ENCODE measurements at regions not wholly inside any gene's neighbourhood (a gene's known extent, or its start where the extent isn't known, plus 50 kb on each side); places are given as distances from the start of the nearest gene placed in this dataset.
A peak's percentile ranks its signal among the peaks of the same experiment; 100 is the strongest.
"Not testable (repeated sequence)": the region's sequence is repeated elsewhere in the genome, so short reads cannot be mapped to it uniquely, and the experiment has no call there.

GRCh38 chr21:16224756-16225155, 495.0 kb downstream of the USP25 start:
- DNase-seq (ENCODE audit: low read depth): not testable (repeated sequence)

- DNase-seq (ENCODE audit: low read depth): no peak
Observed at GRCh38 chr21:16239659-16240265, 510.0 kb downstream of the USP25 start.

GRCh38 chr21:16241016-16241415, 511.2 kb downstream of the USP25 start:
- DNase-seq (ENCODE audit: low read depth): peak; percentile 4

- DNase-seq (ENCODE audit: low read depth): no peak
Observed at GRCh38 chr21:16241479-16241963, 511.7 kb downstream of the USP25 start.

- no peak for DNase-seq (ENCODE audit: low read depth)
Observed at GRCh38 chr21:16243396-16243795, 513.6 kb downstream of the USP25 start.

- no peak for DNase-seq (ENCODE audit: low read depth)
Observed at GRCh38 chr21:16248705-16249104, 518.9 kb downstream of the USP25 start.

GRCh38 chr21:16250273-16250672, 520.5 kb downstream of the USP25 start:
- DNase-seq (ENCODE audit: low read depth): no peak

GRCh38 chr21:16258844-16259611, 529.2 kb downstream of the USP25 start:
- no peak for DNase-seq (ENCODE audit: low read depth)

- no peak for DNase-seq (ENCODE audit: low read depth)
Observed at GRCh38 chr21:16262091-16262490, 532.3 kb downstream of the USP25 start.

- DNase-seq (ENCODE audit: low read depth): peak; percentile 22
Observed at GRCh38 chr21:16264319-16264718, 534.5 kb downstream of the USP25 start.

- DNase-seq (ENCODE audit: low read depth): no peak
Observed at GRCh38 chr21:16269476-16269875, 539.7 kb downstream of the USP25 start.

- DNase-seq (ENCODE audit: low read depth): peak; percentile 78
Observed at GRCh38 chr21:16279731-16280581, 550.2 kb downstream of the USP25 start.

GRCh38 chr21:16280686-16281091, 550.9 kb downstream of the USP25 start:
- DNase-seq (ENCODE audit: low read depth): no peak

- DNase-seq (ENCODE audit: low read depth): no peak
Observed at GRCh38 chr21:16283516-16283915, 553.7 kb downstream of the USP25 start.

GRCh38 chr21:16285605-16286126, 555.9 kb downstream of the USP25 start:
- DNase-seq (ENCODE audit: low read depth): no peak

- DNase-seq (ENCODE audit: low read depth): no peak
Observed at GRCh38 chr21:16287046-16287445, 557.3 kb downstream of the USP25 start.

GRCh38 chr21:16291296-16291695, 561.5 kb downstream of the USP25 start:
- no peak for DNase-seq (ENCODE audit: low read depth)

- DNase-seq (ENCODE audit: low read depth): no peak
Observed at GRCh38 chr21:16294128-16294527, 564.3 kb downstream of the USP25 start.

GRCh38 chr21:16302851-16303282, 573.1 kb downstream of the USP25 start:
- peak; percentile 49 for DNase-seq (ENCODE audit: low read depth)

GRCh38 chr21:16304174-16305095, 574.7 kb downstream of the USP25 start:
- no peak for DNase-seq (ENCODE audit: low read depth)

GRCh38 chr21:16305686-16306085, 575.9 kb downstream of the USP25 start:
- no peak for DNase-seq (ENCODE audit: low read depth)
